GM18909 (cell line): ENCODE measurements at regions not wholly inside any gene's neighbourhood (a gene's known extent, or its start where the extent isn't known, plus 50 kb on each side); places are given as distances from the start of the nearest gene placed in this dataset.

Experiments used
- ATAC-seq: cut with Tn5 transposase; IDR thresholded peaks from one replicate; pipeline ENCODE4 v1.9.1; 2021; ENCODE audit warnings: mild to moderate bottlenecking; ENCODE audit not compliant: unreplicated experiment, poor library complexity

DNA sequence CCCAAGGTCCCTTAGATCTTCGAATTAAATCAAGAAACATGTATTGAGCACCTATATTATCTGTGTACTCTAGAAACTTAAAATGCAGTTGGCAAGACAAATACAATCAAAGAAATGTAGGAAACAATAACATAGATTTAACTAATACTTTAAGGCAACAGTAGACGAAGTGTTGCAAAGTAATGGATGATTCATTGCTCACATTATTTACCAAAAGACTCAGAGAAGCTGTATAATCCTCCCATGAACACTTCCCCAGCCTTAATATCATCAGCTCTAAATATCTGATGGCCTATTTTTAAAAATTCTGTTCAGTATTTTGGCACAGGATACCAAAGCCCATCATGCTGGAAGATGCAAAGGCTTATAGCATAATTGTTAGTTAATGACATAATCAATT is 272.1 kb upstream of the TTC14 start:
- ATAC-seq, result no peak

DNA sequence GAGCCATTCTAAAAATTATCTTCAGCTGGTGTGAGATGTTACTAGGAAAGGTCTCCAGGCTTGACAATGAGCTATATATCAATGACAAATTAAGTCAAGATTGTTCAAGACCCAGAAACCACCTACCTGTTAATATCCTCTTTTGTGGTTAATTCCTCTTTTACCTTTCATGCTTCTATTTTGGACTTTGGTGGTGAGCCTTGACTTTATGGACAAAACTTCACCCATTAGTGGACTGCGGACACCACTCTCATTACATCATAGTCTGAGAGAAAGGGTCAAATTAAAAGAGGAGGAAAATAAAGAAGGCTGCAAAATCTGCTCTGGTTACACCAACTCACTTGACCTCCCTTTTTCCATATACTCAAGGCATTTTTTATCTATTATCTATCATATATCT is 271.5 kb upstream of the TTC14 start:
- no peak for ATAC-seq

- peak; percentile 42 for ATAC-seq
Measured at GRCh38 chr3:180332608-180333007, 269.4 kb upstream of the TTC14 start.

DNA sequence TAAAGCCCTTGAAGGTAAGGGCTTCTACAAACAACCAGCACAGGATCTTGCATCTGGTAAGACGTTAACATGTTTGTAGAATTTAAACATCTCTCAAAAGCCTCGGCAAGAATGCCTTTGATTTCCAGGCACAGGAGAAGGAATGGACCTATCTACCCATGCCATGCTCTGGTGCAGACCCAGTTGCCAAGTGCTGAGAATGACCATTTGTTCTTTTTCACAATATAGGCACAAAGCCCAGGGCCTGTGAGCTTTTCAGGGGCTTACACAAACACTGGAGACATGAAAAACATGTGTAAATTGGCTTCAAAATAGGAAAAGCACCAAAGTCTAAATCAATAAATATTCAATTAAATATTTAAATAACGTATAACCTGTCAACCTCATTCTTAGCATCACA is 266.9 kb upstream of the TTC14 start:
- ATAC-seq, result no peak

GRCh38 chr3:180340395-180340794 is 261.6 kb upstream of the TTC14 start:
- ATAC-seq, result no peak

DNA sequence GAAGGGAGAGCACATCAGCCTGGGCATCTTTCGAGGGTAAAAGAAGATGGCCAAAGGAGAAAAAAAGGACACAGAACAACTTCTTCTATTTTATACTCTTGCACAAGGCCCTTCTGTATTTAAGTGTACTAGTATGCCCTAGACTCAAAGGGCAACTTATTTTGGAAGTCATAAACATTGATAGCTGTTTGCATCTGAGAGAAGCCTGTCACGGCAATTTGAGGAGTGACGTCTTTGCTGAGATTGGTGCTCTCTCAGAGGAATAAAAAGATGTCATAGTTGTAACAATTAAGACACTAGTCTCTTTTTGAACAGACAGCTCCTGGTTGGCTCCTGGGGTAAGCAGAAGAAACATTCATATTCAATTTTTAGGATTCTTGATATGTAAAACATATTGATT is 260.4 kb upstream of the TTC14 start:
- no peak for ATAC-seq

- ATAC-seq, result no peak
Measured at GRCh38 chr3:180351601-180352000, 250.4 kb upstream of the TTC14 start.

DNA sequence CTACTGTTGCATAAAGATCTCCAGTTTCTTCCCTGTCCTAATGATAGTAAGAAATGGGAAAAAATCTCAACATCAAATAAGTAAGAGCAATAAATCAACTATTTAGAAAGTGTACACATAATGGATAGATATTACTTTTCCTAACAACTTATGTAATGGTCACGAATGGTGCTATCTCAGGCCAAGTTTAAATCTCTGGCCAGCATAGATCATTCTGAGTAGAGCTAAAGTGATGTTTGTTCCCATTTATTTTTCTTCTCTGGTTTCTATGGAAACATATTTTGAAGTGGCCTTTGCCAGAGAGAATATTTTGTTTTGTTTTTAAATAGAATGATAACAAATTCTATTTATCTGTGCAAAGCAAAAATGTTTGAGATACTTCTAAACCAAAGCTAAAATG is 249.7 kb upstream of the TTC14 start:
- no peak for ATAC-seq

- no peak for ATAC-seq
Measured at GRCh38 chr3:180354214-180354613, 247.7 kb upstream of the TTC14 start.

- no peak for ATAC-seq
Measured at GRCh38 chr3:180358179-180358578, 243.8 kb upstream of the TTC14 start.

GRCh38 chr3:180359061-180359952 is 242.7 kb upstream of the TTC14 start:
- no peak for ATAC-seq

- ATAC-seq, result no peak
Measured at GRCh38 chr3:180359953-180360279, 242.0 kb upstream of the TTC14 start.

GRCh38 chr3:180362081-180362480 is 239.9 kb upstream of the TTC14 start:
- ATAC-seq, result no peak

GRCh38 chr3:180375831-180376230 is 226.1 kb upstream of the TTC14 start:
- no peak for ATAC-seq

- no peak for ATAC-seq
Measured at GRCh38 chr3:180378496-180378895, 223.5 kb upstream of the TTC14 start.

DNA sequence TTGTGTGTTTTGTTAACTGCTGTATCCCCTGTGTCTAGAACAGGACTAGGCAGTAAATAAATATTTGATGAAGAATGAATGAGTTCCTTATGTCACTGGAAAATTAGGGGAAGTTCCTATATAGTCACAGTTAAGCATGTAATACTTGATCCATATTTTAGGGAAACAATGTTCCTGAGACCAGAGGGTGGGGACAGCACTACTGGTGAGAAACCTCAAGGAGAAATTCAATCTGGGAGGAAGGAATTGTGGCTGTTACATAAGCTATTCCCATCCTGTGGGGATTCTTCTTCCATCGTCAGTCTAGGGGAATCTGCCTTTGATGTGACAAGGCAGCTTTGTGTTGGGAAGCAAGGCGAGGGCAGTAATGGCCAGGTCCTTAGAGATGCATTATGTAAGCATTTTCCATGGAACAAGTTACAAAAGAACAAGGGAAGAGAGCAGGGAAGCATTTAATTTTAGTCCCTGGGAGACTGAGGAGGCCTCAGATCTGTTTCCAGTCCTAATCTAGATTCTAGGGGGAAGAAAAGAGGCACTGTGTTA is 219.3 kb upstream of the TTC14 start:
- ATAC-seq, result no peak

GRCh38 chr3:180383332-180384020 is 218.5 kb upstream of the TTC14 start:
- ATAC-seq, result no peak

- no peak for ATAC-seq
Measured at GRCh38 chr3:180390313-180390712, 211.7 kb upstream of the TTC14 start.

DNA sequence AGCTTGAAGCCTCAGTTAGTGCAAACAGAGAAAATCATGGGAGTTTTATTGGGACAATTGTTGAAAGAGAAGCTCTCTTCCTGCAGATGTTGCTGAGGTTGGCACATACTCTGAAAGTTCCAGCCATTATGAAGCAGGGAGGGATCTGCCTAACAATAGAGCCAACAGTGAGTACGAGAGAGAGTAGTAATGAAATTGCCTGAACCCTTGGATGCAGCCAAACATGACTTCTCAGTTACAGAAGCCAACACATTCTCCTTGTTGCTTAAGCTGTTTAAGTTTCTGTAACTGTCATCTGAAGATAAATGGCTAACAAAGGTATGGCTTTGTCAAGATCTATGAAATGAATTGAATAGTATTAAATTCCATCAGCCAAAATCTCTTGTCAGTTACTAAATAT is 211.0 kb upstream of the TTC14 start:
- ATAC-seq, result no peak

DNA sequence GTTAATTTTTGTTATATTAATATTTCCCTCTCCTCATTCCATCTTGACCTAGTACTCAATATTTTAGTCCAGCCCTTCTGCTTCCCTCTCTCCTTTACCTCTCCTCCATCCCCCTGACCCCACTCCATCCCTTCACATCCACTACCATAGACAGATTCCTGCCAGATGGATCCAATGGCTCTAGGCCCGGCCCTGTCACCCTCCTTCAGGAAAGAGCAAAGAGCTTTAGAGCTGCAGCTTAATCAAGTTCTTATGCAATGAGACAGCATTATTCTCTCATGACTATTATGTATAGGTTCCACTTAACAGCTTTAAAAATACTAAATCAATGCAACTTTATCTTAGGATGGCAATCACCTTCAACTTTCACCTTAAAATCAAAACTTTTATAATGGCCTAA is 200.7 kb upstream of the TTC14 start:
- no peak for ATAC-seq

- ATAC-seq, result peak; percentile 78
Measured at GRCh38 chr3:180402471-180403073, 199.4 kb upstream of the TTC14 start.
